Stimulated activated CD8-positive, alpha-beta memory T cell treated with anti-CD3 and anti-CD28 coated beads, Interleukin-7, amount 100 ng/mL, for 48 hours (primary cell): ENCODE measurements at regions not wholly inside any gene's neighbourhood (a gene's known extent, or its start where the extent isn't known, plus 50 kb on each side); places are given as distances from the start of the nearest gene placed in this dataset.
"Not testable (repeated sequence)": the region's sequence is repeated elsewhere in the genome, so short reads cannot be mapped to it uniquely, and the experiment has no call there.

Source experiments
- DNase-seq, 2 donors: peaks; one replicate each; pipeline ENCODE4 v3.0.0-alpha.2; 2020; ENCODE audit warnings: low read depth in 1 of 2; ENCODE audit errors: extremely low read depth in 1 of 2

DNA sequence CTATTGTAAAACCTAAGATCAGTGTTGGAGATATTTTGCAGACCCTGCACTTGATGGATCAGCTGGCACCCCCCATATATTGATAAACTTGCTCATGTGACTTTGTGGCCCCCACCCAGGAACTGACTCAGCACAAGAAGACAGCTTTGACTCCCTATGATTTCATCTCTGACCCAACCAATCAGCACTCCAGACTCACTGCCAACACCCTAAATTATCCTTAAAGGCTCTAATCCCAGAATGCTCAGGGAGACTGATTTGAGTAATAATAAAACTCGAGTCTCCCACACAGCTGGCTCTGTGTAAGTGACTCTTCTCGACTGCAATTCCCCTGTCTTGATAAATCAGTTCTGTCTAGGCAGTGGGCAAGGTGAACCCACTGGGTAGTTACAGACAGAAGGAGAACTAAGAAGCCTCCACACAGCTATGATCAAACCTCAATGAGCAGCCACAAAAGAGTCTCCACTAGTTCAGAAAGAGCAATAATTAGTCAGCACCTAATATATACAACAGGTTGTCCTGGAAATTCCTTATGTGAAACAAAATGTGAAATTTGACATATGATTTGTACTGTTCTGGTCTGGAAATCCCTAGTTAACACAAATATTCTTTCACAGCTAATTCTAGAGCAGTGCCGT is 52.2 kb downstream of the ACTL7B start:
- no peak for DNase-seq

DNA sequence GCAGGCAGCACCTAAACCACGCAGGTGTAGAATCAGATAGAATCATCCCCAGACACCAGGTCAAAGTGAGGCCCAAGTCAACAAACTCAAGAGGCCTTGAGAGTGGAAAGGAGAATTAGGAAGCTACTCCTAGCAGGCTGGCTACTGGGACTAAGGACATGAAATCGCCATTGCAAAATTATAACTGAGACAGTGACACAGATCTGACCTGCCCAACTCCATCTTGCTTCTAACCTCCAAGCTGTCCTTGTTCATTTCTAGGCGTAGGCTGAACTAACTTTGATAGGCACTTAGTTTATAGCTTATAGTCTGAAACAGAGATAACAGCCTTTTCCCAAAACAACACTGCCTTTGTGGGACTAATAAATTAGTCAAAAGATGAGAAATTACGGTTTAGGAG is 52.8 kb downstream of the ACTL7B start:
- no peak for DNase-seq

DNA sequence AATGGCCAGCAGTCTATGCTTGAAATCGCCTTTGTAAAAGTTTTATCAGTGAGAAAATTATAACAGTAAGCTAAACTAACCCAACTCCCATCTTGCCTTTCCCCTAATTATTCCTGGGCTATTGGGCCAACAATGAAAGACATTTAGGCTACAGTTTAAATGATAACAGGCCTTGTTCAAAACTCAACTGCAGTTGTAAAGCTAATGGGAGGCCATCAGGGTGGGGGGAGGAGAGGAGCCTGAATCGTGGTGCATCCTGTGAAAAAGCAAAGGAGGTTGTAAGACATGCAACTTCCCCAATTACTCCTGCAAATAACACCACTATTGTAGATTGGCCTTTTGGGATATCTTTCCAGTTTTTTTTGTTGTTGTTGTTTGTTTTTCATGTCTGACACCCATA is 53.8 kb downstream of the ACTL7B start:
- DNase-seq = no peak

DNA sequence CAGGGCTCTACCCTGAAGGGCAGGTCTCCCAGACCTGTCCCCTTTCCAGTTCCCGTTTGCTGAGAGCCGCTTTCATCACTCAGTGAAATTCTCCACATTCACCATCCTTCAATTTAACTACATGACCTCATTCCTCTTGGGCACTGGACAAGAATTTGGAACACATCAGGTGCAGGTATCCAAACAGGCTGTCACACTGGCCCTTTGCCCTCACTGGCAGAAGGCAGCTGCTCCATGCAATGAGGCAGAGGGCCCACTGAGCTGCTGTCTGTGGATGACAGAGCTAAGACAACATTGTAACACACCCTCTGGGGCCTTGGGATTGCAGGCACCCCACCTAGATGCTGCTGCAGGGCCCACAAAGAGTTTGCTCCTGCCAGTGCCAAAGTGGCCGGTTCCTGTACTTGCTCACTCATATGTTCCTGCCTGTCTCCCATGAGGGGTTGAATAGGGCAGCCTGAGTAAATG is 55.1 kb downstream of the ACTL7B start:
- no peak for DNase-seq

DNA sequence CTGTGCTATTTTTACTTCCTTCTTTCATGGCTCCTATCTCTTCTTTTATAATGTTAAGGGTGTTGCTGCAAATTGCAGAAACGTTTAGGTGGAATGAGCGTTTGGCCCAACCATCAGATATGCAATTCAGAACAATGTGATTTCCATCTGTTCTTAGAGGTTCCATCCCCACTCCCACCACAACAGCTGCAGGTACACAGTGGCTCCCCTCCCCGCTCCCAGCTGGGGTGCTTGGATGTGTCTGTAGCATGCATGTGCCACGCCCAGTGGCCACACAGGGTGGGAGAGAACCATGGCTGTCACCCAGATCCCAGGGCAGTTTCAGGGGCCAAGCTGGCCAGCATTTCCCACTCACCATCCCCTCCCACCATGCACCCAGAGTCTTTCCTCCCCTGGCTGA is 62.2 kb downstream of the ACTL7B start:
- DNase-seq = no peak

DNA sequence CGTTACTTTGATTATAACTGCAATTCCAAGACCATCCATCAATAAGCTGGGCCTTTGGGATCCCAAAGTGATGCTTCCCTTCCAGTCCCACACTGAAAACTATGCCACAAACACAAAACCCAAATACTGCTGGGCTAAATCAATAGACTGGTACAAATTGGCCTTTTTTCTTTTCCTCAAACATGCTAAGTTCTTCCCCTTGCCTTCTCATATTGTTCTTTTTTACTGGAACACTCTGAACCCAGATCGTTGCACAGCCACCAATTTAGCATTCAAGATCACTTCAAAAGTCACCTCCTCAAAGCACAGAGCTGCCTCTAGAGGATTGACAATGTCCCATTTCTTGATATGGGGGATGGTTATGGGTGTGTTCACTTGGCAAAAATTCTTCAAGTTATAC is 66.0 kb downstream of the ACTL7B start:
- no peak for DNase-seq

DNA sequence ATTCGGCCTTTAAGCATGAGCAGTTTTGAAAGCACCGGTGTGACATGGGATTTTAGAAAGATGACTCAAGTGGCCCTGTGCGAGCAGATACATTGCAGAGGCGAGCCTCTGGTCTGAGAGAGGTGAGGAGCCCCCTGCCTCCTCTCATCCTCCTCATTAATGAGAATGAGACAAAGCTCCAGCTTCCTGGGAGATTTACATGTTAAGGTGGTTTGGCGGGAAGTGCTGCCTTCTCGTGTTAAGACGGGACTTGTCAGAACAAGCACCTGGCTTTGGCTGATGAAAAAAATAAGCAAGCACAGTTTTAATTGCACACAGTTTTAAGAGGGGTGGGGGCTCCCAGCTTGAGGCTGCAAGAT is 68.1 kb downstream of the ACTL7B start:
- no peak for DNase-seq

DNA sequence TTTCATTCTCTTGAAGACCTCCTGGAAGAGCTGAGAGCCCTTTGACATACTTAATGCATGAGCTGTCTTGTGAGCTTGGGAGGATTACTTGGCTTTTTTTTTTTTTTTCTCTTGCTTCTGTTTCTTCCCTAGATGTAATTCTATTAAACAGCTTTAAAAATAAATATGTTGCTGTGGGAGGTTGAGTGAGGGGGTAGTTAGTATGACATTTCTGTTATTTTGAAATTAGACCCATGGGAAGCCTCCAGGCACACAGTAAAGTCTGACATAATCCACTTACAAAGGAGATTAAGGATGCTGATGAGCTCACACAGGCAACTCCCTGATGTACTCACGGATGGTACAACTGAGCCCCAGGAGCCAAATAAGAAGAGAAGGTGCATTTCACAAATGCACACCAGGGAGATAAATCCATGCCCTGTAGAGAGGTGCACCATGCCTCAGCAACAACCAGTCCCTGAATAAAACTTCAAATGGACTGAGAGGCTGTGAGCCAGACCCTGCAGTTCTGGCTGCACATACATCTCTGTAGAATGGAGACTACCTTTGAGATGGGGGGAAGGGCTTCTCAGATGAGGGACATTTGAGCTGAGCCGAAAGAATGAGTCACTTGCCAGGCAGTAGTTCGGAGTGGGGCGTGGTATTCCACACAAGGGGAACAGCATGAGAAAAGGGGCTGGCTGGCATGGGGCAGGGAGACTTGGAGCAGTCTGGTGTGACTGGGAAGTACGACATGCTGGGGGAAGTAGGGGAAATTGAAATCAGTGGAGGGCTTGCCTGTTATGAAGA is 68.7 kb downstream of the ACTL7B start:
- DNase-seq = no peak

DNA sequence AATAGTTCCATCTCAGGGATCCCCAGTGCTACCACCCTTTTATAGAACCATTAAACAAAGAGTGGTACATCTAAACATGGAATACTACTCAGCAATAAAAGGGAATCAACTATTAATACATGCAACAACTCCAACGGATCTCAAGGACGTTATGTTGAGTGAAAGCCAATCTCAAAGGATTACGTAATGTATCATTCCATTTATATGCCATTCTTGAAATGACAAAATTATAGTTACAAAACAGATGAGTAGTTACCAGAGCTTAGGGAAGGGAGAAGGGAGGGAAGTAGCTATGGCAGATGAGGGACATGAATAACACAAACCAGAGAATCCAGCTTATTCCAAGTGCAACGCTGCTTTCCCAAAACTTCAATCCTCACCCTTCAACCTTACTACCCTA is 69.5 kb downstream of the ACTL7B start:
- DNase-seq = no peak

DNA sequence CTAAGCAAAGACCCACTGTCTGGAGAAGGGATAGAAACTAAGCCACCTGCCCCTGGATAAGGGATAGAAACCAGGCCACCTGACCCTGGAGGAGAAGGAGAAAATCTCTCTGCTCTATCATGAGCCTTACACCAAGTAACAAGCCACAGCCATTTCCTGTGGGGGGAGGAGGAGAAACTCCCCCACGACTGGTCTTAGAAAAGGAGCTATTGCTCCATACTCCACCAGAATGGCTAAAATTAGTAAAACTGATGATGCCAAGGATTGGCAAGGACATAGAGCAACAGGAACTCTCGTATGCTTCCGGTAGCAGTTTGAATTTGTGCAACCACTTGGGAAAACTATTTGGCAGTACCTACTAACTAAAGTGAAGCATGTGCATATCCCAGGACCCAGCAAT is 70.8 kb downstream of the ACTL7B start:
- no peak for DNase-seq

DNA sequence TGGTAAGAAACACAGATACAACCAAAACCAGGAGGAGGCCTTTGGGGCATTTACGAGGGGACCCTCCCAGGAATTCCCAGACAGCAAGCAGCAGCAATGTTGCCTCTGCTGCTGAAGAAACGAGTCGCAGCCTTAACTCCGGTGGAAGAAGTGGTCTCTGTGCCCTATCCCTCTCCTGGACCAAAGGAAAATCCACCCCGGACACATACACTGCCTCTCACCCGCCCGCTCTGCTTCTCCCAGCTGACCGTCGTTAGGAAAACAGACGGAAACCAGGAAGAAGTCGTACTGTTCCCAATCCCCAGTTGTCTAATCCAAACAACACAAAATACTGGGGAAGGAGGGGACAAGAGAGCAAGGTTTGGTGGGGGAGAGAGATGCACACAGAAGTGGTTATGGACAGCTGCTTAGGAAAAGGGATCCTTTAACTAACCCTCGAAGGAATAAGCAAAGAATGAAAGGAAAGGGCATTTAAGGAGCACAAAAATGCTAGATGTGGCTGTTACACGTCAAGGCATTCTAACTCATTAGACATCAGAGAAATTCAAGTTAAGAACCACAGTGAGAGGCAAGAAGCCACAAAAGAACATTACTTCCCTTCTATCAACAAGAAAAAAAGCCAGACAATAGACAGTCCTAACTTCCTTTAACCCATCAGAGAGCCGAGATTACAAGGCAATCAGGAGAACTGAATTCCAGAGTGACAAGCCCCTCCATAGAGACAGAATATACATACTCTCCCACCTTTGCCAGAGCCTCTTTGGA is 71.9 kb downstream of the ACTL7B start:
- no peak for DNase-seq

DNA sequence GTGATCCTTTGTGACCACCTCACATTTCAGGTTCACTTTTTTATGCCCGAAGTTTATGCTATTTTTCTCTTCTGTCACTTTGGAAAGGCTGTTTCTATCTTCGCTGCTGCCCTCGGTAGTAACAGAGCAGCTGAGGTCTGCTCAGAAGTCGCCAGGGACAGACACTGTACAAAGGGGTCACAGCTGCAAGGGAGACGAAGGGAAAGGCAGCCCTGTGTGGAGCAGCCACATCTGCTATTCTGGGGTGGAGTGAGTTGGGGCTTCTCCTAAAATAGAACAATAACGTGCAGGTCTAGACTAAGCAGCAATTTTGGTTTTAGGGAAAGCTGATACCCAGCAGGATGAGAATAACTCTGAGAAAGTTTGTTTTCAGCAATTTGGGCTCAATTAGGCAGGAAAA is 72.5 kb downstream of the ACTL7B start:
- DNase-seq = no peak

DNA sequence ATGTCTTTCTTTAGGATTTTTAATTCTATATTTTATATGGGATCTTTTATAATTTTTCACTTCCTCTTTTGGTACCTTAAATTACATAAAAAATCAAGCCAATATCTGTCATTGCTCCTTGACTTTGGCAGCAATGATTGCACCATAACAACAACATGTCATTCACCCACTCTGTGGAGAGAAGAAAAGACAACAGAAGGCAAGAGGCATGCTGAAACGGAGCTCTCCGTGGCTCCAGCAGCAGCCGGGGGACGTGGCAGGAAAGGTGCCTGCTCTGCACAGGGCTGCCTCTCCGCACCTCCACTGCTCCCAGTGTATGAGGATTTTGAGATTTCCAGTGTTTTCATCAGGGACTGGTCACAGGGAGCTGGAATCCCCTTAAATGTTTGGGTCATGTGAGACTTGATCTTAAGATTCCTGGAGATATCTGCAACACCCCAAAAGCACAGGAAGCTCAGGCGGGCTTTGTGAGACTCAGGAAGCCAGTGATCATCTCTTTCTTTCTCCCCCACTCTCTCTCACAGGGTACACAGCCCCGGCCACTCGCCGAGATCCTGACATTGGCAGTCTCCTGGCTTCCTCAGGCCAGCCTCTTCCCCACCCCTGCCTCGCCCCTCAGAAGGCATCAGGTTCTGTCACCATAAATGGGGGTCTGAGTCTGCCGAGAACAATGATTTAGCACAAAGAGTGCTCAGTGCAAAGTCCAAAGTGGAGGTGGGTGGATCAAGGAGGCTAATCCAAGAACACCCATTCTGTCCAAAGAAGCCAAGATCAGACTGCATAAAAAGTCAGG is 74.6 kb downstream of the ACTL7B start:
- no peak for DNase-seq

DNA sequence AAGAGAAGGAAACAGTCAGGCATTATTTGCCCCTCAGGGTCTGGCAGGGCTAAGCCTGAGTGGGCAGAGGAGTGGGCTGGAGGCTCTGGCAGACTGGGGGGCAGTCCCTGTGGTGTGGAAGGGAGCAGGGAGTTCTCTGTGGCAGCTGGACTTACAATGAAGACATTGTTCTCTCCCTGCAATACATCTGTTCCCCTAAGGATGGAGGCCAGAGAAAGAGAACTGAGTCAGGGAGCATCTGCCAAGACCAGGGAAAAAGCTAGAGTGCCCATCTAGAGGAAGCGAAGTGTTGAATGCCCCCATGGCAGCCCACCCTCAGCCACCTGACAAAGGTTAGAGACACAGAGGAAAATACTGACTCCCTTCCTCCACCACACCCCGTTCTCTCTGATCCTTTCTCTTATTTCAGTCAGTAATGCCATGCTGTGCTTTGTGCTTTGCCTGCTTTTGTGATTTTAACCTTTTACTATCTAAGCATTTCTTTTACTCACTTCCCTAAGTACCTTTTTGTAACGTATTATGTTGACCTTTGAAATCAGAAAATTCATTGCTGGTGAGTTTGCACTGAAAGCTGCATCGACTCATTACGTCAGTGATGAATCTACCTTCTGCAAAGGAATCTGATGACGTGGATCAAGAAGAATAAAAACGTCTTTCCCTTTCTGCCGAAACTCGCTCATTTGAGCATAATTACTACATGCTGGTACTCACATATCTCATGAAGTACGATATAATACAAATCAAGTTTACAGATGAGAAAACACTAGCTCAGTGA is 76.0 kb downstream of the ACTL7B start:
- no peak for DNase-seq

DNA sequence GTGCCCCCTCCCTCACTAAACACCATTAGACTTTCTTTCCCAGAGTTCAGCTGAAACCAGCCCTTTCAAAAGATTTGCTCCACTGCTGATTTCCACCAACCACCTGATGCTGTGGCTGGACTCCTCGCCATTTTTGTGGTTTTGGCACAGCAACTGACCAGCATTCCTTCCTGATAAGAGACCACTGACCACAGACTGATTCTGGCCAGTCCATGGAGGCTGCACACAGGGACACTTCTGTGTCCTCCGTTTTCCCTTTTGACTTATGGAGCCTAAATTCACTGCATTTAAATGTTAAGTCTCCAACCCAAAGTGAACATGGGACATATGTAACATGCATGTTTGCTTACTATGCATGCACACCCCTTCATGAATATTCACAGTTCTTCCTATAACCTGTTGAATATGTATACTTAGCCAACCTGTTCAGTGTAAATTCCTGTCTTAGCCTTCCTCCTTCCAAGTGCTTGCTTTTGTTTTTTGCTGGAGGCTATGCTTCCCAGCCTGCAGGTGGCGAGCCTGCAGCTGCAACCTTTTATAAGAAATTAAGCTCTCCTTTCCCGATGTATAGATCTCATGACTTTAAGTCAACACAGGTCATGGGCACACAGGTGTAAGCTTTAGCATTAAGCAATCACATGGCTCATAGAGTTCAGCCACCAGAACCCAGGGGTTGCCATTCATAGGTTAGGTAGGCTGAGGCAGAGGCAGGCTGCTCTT is 78.7 kb downstream of the ACTL7B start:
- DNase-seq = no peak

DNA sequence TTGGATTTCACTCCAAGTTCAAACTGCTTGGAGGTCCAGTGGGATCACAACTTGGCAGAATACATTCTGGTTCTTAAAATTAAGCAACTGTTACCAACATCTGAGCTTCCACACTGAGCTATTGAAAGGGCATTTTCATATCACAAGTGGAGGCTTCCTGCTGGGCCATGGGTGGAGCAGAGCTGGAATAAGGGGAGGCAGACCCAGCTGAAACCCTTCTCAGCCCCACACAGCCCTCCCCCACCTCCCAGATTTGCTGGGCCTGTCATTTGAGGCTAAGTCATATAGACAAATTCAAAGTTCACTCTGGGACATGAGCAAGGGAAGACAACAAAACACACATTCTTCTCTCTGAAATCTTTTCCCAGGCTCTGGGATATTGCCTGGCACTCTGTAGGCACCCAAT is 79.9 kb downstream of the ACTL7B start:
- no peak for DNase-seq

DNA sequence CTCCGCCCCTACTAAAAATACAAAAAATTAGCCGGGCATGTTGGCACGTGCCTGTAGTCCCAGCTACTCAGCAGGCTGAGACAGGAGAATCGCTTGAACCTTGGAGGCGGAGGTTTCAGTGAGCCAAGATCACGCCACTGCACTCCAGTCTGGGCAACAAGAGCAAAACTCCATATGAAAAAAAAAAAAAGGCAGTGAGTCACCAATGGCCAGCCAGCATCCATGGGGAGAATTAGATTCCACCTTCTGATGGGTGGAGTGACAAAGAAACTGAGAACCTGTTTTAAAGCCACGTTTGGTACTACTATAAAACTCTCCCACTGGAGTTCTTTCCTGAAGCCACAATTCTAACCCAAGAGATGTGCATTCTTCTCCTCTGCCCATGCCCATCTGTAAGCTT is 81.7 kb downstream of the ACTL7B start:
- not testable (repeated sequence) for DNase-seq

DNA sequence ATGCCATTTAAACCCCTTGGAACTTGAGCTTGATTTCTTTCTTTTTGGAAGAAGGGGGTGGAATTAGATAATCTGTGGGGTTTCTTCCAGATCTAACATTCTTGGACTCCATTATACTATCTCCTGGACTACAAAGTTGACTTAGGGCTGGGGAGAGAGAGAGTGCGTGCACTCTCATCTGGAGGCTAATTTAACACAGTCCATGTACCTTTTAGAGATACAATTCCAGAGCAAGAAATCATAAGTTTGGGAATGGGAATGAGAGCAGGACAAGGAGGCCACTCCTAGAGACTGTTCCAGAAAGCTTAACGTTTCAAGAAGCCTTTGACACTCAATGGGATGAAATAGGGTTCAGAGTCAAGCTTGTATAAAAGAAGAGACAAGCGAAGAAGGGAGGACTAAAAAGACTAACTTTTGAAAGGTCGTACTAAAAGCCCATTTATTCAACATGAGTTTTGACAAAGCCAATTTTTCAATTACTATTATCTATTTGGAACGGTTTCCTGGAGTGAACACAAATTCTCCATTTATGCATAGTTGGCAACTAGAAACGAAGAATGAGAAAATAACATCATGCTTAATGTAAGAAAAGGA is 83.4 kb downstream of the ACTL7B start:
- no peak for DNase-seq

DNA sequence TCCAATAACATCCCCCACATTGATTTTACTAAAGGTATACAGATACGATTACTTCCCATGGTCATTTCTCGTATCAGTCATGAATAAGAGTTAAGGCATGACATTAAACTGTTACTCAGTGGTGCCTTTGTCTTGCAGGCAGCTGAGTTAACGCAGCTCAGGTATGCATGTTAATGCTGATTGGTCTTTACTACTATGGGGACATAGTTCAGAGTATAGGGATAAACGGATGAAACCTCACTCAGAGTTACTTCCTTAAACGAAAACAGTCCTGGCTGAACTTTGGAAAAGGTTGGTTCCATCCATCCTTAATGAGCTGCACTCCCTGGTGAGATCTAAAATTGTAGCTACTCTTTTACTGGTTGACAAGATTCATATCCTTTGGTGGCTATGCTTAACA is 87.0 kb downstream of the ACTL7B start:
- DNase-seq = no peak
